ENCODE measurements at regions not wholly inside any gene's neighbourhood (a gene's known extent, or its start where the extent isn't known, plus 50 kb on each side); places are given as distances from the start of the nearest gene placed in this dataset.

DNA sequence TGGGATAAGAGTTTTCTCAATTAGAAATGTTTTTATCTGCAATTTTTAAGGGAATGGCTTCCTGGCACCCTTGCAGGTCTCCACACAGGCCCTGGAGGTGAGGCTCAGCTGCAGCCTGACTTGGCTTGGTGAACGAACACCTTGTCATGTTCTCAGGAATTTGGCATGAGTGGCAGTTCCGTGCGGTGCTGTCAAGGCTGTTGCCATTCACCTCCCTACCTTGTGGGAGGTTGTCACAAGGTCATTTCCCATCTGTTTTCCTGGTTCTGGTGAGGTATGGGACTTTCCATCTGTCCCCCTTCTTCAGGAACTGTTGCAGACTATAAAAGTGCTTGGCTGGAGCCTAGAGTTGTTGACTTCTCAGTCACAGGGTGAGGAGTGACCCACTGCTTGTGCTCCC is 82.9 kb downstream of the ELOVL4 start:
- DNase-seq, result no peak

DNA sequence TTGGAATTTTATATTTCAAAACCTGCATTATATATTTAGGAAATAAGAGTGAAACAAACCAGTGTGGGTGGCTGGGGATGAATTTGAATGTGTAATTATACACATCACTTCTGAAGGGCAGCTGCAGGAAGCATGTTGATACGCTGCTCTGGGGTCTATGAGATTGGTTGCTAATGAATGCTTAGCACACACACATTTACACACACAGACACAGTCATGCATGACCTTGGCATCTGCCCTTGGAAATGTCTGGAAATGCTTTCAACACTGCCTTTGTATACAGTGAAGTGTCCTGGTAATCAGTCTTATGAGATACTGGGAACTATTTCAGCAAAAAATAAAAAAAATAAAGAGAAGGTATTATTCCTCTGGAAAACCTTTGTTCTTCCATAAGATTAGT is 83.4 kb downstream of the ELOVL4 start:
- no peak for DNase-seq

DNA sequence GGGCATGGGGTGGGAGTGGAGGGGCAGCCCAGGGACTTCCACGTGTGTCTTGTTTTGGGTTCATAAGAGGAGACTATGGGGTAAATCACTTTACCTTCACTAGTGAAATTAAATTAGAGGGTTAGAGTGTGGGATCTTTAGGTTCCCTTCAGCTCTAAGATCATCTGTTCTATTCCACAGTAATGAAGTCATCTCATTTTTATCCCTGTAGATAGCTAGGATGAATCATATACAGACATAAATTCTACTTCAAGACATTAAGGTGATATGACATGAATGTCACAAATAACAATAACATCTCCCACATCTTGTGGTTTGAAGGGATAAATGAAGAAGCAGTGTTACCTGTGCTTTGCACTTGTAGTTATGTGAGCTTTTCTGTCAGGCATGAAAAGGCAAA is 83.8 kb downstream of the ELOVL4 start:
- DNase-seq, result no peak

DNA sequence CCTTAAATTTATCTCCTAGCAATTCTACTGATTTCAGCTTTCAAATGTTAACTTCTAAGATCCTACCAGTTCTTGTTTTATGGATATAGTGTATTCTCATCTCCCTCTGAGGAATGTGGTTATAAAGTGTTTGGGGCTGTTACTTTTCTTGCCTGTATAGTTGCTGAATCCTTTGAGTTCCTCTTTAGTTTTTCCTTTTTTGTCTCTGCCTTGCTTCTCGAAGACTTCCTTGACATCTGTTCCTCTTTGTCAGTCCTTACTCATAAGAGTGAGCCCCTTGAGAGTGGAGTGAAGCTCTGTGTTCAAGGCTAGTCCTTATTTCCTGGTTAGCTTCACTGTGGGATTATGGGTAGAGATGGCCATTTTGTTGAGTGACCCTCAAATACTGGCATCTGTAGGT is 84.6 kb downstream of the ELOVL4 start:
- DNase-seq, result no peak

DNA sequence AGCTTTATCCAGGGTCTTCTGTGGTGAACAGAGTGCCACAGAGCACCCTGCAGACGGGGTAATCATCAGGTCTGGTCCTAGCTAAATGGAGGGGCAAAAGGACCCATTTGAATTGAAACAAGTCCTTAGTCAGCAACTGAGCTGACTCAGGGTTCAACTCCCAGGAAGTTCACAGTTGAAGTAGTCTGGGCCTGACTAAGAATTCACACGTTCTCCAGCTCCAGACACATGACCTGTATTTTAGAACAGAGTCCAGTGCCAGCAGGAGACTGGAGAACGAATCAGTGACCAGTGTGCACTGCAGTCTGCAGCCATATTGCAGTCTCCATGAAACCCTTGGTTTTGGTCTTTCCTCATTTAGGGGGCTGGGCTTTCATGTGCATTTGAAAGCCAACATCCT is 85.2 kb downstream of the ELOVL4 start:
- no peak for DNase-seq

DNA sequence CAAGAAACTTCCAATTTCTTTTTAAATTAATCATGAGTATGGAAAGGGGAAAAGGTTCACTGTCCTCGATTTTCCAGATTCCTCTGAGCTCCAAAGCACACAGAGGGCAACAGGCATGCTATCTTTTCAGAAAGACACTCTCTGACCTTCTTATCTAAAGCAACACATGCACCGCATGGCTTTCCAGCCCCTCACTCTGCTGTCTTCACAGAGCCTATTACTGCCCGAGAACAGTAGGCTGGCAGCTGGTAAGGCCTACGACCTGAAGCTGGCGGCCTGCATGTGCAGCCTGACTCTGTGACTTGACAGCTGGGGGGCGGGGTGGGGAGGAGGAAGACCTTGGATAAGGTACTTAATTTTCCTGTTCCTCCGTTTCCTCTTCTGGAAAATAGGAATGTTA is 86.3 kb downstream of the ELOVL4 start:
- DNase-seq, result no peak

DNA sequence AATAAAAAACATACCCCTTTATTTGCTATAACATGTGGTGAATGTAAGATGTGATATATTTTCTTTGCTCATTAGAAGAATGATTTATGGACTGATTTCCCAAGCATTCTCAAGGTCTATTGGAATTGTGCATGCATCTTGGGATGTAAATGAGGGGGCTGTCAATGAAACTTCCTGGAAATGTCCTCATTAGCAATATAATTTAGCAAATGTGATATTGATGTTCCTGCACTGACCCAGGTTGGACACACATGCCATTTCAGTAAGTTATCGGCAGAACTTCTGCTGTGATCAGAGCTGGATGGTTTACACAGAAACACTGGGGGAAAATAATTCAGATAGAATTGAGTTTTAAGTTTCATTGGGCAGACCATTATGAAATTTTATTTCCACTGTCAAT is 99.9 kb downstream of the ELOVL4 start:
- no peak for DNase-seq

DNA sequence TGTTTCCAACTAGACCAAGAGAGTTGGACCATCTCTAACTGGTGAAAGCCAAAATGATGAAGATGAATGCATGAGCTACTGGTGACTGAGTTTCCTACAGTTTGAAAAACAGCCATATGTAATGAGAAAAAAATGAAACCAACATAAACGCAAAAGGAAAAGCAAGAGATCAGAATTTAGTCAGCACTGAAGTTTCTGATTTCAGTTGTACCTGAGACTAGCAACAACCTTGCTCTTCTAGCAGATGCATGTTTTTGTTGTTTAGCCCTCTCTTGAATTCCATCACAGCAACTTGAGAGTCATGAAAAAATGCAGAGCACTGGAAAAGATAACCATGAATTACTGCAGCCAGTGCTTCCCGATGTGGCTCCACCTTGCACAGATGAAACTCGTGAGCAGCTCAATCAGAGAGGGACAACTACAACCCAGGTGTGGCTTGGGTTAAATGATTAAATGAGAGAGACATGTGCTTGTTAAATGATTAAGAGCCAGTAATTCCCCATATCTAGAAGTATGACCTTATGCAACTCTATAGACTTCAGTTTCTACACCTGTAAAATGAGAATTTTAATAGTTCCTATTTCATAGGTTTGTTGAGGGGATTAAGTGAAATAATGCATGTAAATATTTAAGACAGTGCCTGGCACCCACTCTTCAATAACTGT is 104.8 kb downstream of the ELOVL4 start:
- no peak for DNase-seq

DNA sequence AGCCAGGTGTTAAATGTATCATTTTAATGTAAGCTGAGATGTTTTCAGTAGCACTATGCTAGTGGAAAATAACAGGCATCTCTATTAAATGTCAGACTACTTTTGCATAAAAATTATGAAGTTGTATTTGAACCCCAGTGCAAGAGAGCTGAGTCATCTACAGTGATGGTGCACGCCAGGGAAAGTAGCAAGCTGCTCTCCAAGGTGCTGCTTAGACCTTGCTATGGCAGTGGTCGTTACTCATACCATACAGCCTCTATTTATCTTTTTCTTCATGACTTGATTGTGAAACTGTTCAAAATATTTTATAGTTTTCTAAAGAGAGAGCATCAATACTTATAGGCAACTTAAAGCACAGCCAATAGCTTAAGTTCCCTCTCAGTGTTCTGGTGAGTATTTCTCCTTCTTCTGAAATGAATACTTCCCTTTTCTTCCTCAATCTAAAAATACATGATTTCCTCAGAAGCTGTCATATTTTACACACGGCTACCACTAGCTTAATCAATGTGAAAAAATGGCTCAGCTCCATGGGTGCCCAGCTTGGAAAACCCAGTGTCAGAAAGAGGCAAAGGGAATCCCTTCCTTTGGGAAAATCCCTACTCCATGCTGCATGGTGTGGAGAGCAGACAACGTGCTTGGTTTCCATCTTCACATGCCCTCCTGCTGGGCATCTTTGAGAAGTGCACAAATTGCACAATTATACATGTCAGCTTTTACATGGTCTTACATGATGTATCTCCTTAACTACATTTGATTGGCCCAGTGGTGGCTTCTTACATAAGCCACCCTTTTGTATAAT is 105.6 kb downstream of the ELOVL4 start:
- no peak for DNase-seq

DNA sequence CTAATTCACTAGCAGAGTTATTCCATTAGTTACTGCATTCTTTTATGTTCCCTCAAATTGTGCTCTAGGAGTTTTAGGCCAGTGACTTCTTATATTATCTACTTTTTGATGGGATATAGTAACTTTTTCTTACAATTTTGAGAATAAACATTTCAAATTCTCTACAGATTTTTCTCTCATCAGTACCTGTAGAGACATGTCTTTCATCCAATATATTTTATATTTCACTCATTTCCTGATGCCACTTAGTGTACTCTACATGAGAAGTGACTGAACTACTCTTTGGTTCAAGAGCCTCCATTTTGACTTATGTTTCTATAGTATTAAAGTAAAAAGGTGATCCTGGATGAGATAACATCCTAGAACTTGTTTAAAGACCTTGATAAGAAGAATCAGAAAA is 108.5 kb downstream of the ELOVL4 start:
- DNase-seq, result no peak

DNA sequence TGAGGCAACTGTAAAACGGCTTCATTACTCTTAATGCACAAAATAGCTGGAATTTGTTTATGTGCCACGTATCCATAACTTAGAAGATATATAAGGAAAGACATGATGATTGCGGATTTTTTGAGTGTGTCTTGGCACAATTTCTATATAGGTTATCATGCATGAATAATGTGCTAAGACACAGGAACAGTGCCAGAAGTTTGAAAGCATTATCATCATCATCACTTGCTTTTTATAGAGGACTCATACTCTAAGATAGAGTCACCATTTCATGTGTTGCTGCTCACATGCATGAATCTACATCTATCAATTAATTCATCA is 113.4 kb downstream of the ELOVL4 start:
- no peak for DNase-seq

DNA sequence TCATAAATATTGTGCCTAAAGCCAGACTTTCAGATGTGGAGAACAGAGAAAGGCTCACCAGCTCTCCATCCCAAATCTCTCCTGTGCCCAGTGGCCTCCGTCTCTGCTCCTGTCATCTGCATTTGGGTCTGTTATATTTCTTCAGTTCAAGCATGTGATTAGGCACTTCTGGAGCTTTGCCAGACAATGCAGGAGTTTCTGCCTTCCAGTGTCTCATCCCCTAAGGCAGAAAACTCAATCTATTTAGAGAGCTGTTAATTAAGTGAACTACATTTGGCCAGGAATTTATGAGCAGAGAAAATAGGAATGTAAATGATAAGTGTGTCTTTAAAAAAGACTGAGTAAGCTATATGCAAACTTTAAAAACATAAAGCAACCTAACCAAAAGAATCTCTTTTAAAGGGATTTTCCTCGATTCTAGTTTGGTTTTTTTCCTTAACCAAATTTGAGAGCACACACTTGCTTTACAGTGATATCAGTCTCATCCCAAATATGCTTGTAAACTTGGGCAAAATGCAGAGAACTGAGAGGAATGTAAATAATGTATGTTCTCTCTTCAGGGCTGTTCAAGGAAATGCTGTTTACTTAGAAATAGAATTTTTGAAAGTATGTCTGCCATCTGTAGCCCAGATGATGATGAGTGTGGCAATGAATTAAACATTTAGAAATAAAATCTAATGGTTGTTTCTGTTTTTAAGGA is 113.9 kb downstream of the ELOVL4 start:
- DNase-seq, result no peak

DNA sequence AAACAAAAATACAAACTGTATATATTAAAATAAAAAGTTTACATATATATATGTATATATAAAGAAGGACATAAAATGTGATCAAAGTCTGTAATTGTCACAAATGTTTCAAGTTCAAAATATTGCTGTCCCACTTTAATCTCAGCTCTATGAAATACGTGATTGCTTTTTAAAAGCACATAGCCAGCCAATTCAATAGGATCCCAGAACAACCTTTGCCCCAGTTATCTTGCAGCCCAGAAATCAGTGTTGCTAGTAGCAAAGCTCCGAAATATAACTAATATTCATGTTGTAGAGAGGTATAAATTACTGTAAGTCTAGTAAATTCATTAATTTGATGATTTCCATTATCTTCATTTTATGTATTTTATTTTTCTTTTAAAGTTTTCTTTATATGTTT is 114.6 kb downstream of the ELOVL4 start:
- no peak for DNase-seq

DNA sequence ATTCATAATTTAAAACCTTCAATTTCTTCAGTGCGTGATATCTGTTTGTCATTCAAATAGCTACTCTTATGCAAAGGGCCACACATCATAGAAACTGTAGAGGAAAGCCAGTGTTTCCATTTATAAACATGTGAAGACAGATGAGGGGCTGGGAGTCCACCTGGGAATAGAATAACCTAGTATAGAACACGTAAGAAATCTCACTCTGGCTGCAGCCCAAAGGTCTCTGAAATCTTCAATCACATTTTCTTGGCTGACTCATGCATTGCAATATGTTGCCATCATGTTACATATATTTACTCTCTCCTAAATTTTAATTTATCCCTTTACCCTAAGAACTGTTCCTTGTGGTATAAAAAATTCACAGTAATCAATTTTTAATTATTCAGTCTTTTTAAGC is 123.2 kb downstream of the ELOVL4 start:
- DNase-seq, result no peak

DNA sequence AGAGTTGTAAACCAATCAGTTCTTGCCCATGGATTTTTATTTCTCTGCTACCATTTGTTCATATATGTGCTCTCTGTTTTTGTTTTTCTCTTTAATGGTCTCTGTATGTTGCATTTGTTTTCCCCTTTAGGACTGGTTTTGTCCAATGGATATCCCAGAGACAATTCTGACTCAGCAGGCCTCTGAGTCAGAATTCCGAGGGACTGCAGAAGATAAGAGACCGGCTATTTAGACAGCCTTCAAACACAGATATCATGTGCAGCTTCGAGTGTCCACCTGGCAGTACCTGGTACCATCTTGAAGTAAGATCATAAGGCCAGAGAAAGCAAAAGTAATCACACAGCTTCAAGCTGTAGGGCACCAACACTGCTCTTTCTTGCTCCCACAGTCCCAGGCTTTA is 125.5 kb downstream of the ELOVL4 start:
- no peak for DNase-seq

DNA sequence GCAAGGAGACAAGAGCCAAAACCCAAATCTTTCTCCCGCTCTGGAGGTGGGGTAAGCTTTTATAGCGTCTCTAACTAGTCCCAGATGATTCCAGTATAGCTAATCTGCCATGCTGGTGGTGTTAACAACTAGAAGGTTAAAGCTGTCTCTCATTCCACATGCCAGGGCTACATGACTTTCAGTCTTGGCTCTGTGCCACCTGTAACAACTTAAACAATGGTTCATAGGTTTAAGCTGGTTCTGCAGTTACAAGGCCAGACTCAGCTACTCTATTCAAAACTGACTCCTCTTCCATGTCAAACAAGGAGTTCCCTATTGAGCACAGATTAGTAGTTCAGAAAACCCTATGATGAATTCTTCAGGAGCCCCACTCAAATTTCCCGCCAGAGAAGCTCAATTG is 128.9 kb downstream of the ELOVL4 start:
- no peak for DNase-seq

DNA sequence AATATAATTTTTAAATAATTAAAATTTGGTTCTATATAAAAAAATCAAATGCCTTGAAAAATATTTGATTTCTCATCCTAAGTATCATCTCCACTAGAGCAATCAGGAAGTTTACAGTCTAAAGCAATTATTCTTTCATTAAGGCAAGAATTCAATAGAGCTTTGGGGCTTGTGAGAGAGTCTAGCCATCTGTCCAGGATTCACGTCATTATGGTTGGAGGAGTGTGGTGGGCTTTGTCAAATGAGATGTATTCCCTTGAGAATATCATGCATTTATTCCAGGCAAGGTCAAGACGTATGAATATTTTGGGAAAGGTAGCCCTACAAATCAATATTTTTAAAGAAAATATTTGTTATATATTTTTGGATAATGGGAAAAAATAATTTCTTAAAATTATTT is 132.4 kb downstream of the ELOVL4 start:
- no peak for DNase-seq

DNA sequence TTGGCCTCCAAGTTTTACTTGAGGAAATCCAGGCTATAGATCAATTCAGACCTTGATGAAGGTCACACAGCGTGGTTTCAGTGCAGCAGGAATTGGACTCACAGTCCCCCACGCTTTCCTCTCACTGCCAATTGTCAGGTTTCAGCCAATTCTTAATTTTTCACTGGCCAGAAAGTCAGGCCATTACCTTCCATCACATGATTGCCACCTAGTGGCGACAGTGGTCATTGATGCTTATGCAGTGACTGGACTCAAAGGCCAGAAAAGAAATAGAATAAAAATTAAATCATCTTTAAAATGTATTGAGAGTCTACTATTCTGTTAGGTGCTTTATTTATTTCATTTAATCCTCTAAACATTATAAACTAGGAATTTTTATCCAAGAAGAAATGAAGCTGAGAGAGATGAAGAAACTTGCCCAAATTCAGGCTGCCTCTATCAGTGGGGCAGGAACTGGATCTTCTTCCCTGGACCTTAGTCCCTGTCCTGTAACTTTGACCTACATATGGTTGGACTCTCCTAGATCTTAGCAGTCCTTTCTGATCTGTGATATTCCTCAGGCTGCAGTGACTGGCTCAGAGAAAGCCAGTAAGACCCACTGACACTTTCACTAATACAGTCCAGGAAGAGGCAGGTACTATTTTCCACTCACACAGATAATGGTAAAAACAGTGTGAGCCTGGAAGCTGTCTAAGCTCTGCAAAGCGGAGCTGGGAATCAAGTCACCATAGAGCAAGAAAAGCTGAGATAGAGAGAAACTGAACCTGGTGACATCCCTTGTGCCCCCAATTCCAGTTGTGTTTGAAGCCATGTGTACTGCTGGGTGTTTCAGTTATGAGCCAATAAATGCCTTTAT is 133.3 kb downstream of the ELOVL4 start:
- peak; percentile 62 to 79 for DNase-seq

DNA sequence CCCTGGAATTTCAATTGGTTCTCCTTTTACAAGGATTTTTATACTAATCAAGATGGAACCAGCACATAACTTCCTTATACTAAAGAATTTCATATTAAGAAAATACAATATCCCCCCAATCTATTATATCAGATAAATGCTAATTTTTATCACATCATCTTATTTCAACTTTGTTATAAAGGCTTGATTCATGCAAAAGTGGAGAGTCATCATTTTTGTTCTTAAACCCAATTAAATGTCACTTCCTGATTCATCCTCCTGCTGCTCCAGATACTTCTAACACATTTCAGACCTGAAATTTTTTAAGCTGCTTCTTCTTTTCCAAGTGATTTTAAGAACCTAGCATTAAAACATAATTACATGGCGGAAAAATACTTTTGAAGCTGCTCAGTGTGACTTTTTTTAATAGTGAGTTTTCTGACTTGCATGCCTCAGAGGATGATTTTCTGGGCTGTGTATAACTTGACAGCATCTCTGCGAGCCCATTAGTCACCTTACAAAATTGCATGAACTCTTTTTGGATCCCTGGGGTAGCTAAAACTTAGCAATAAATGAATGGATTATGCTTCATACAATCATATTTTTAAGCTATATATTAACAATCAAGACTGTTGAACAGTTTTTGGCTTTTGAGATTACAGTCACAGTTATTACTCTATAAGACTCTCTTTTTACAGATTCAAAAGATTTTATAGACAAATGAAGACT is 134.1 kb downstream of the ELOVL4 start:
- DNase-seq, result no peak

DNA sequence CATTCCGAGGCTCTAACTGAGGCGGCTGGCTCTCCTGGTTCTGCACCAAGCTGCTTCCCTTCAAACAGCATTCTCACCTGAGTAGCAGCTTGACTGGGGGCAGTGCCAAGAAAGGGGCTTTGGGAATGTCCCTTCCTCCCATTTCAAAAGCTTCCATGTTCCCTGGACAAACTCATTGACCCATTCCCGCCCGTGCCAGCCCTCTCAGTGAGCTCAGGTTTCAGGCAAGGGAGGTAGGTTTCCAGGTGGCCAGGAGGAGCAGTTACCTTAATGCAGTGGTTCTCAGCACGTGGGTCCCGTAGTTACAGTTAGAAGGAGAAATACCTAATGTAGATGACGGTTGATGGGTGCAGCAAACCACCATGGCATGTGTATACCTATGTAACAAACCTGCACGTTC is 135.2 kb downstream of the ELOVL4 start:
- DNase-seq, result no peak

DNA sequence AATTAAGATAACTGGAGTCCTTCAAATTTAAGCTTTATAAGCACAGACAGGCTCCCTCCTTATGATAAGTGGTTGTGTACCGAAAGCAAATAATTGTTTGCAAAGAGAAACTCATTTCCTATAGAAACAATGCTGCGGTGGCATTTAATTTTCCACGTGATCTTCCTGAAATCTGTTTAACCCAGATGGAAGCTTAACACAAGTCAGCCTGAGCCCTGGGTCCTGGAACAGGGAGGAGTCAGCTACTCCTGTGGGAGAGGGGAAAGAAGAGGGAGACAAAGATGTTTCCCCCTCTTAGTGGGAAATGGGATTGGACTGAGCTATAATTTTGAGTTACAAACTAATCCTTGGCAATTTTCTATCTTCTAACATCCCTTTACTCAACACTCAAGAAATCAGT is 136.5 kb downstream of the ELOVL4 start:
- DNase-seq, result no peak

DNA sequence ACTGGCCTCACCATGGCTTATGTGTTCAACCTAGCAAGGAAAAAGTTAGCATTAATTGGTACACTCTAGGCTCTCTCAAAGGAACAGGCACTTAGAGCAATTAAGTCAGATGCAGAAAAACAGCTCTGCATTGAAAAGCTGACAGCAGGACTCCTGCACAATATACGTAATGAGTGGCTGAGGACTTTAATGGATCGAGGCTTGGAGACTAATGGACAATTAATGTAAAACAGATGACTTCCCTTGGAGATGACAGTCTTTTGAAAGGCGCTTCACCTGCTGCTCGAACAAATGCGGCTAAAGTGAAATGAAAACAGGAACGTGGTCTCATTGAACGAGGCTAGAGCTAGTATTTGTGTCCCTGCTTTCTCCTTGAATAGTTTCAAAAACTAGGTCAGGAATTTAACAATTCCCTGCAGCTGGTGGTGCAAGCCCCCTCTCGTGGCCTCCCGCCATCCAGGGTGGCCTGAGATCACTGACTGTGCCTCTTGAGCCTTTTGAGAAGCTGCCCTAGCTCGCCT is 137.1 kb downstream of the ELOVL4 start:
- peak in 1 of 2 donors; percentile 68 for DNase-seq

Data from hippocampal formation (tissue), 2 donors.